ENCODE measurements at regions not wholly inside any gene's neighbourhood (a gene's known extent, or its start where the extent isn't known, plus 50 kb on each side); places are given as distances from the start of the nearest gene placed in this dataset.

- Histone ChIP-seq H3K27me3 (no peaks in the 10 kb centered on the region), H3K4me1 (no peaks in the 10 kb centered on the region), H3K27ac (no peak overlapping the region), H3K4me3 (no peak overlapping the region), H3K36me3 (no peaks in the 10 kb centered on the region), H3K9me3 (no peaks in the 10 kb centered on the region)
- intact Hi-C loops (cut with DNase I; ENCODE audit: low total_unique reads) = no loop called here
- TF ChIP-seq POLR2A (IDR thresholded peaks at IDR 0.05) (no peak), EP300 (IDR thresholded peaks at IDR 0.05) (no peak), POLR2AphosphoS5 (IDR thresholded peaks at IDR 0.05) (no peak)
- TF ChIP-seq, protein P1, sequence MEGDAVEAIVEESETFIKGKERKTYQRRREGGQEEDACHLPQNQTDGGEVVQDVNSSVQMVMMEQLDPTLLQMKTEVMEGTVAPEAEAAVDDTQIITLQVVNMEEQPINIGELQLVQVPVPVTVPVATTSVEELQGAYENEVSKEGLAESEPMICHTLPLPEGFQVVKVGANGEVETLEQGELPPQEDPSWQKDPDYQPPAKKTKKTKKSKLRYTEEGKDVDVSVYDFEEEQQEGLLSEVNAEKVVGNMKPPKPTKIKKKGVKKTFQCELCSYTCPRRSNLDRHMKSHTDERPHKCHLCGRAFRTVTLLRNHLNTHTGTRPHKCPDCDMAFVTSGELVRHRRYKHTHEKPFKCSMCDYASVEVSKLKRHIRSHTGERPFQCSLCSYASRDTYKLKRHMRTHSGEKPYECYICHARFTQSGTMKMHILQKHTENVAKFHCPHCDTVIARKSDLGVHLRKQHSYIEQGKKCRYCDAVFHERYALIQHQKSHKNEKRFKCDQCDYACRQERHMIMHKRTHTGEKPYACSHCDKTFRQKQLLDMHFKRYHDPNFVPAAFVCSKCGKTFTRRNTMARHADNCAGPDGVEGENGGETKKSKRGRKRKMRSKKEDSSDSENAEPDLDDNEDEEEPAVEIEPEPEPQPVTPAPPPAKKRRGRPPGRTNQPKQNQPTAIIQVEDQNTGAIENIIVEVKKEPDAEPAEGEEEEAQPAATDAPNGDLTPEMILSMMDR (IDR thresholded peaks at IDR 0.05) = no peak
- no peak for DNase-seq
- 68 to 86% (median 83%) methylated on average over 3 of the region's 3 CpGs for WGBS, 5 donors
Observed at GRCh38 chr15:37252530-37252929, 152.2 kb upstream of the MEIS2 start.

DNA sequence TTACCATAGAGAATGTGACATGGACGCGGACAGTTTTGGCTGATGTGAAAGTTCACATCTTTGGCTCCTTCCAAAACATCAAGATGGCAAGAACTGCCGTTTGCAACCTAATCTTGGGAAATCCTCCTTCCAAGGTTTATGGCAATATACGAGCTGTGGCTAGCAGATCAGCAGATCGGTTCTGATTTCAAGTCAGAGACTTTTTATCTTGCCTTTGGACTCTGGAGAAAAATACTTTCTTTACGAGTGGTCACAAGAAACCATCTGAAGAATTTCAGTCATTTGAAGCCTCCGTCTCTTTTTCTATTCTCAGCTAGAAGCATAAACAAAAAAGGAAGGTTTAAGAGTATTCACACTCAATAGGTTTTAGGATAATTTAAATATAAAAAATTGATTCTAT is 153.5 kb upstream of the MEIS2 start:
- no peaks in the 10 kb centered on the region for H3K4me1 ChIP-seq
- DNase-seq = no peak
- no peaks in the 10 kb centered on the region for H3K9me3 ChIP-seq
- no peaks in the 10 kb centered on the region for H3K36me3 ChIP-seq
- H3K4me3 ChIP-seq = no peak overlapping the region
- no peak overlapping the region for H3K27ac ChIP-seq
- WGBS, 5 donors = 81 to 88% (median 83%) methylated on average over 7 of the region's 7 CpGs
- intact Hi-C loops (cut with DNase I; ENCODE audit: low total_unique reads) = no loop called here
- TF ChIP-seq EP300 (IDR thresholded peaks at IDR 0.05) = no peak
- no peak for TF ChIP-seq POLR2AphosphoS5 (IDR thresholded peaks at IDR 0.05)
- H3K27me3 ChIP-seq = no peaks in the 10 kb centered on the region

- Histone ChIP-seq H3K27me3 (no peaks in the 10 kb centered on the region), H3K9me3 (no peaks in the 10 kb centered on the region), H3K4me1 (no peaks in the 10 kb centered on the region), H3K36me3 (no peaks in the 10 kb centered on the region), H3K27ac (no peak overlapping the region), H3K4me3 (no peak overlapping the region)
- TF ChIP-seq, protein P1 (IDR thresholded peaks at IDR 0.05) = no peak
- TF ChIP-seq EP300 (IDR thresholded peaks at IDR 0.05) (no peak), POLR2A (IDR thresholded peaks at IDR 0.05) (no peak), POLR2AphosphoS5 (IDR thresholded peaks at IDR 0.05) (no peak)
- DNase-seq = no peak
- intact Hi-C loops (cut with DNase I; ENCODE audit: low total_unique reads) = no loop called here
Observed at GRCh38 chr15:37260255-37260654, 159.9 kb upstream of the MEIS2 start.

DNA sequence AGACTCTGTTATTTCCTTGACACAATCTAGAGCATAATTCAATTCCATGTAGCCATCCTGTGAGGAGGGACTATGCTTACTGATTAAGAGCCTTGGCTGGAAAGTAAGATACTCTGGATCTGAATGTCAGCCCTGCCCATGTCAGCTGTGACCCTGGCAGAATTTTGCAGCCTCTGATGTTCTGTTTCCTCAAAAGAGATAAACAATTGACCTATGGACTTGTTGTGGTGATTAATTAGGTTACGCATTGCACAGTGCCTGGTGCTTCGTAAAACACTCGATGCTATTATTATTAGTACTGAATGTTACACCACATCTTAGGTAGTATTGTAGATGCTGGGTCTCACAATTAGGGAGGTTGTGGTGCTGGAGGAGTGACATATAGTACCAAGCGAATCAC is 161.3 kb upstream of the MEIS2 start:
- no peaks in the 10 kb centered on the region for H3K36me3 ChIP-seq
- WGBS, 5 donors = 74 to 86% (median 77%) methylated on average over 4 of the region's 4 CpGs
- H3K4me1 ChIP-seq = no peaks in the 10 kb centered on the region
- no peak for DNase-seq
- intact Hi-C loops (cut with DNase I; ENCODE audit: low total_unique reads) = no loop called here
- no peak overlapping the region for H3K27ac ChIP-seq
- no peak overlapping the region for H3K4me3 ChIP-seq
- H3K27me3 ChIP-seq = no peaks in the 10 kb centered on the region
- no peak for TF ChIP-seq POLR2AphosphoS5 (IDR thresholded peaks at IDR 0.05)
- TF ChIP-seq EP300 (IDR thresholded peaks at IDR 0.05) = no peak
- no peak for TF ChIP-seq POLR2A (IDR thresholded peaks at IDR 0.05)
- TF ChIP-seq, protein P1 (IDR thresholded peaks at IDR 0.05) = no peak
- H3K9me3 ChIP-seq = no peaks in the 10 kb centered on the region

DNA sequence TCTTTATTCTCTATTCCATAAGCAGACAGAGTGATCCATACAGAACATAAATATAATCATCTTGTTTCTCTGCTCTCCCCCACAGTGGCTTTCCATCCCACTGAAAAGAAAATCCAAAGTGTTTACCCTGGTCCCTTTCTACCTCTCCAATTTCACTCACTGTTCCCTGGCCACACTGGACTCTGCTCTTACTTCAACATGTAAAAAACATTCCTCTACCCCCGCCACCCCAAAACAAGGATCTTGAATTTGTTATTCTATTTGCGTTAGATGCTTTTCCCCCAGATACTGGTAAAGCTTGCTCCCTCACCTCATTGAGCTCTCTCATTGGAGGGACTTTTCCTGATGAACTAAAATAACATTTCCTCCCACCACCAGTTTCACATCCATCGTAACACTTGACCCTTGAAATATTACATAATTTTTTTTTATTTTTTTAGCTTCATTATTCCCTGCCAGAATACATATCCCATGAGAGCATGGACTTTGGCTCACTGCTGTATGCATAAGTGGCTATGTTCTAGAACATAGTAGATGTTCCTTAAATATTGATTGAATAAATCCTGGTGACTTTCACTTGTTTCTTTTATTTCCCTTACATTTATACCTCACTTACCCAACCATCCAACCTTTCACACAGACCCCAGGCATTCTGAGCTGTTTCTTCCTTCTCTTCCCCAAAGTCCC is 162.7 kb upstream of the MEIS2 start:
- WGBS, 5 donors = 53 to 84% (median 74%) methylated on average over 3 of the region's 3 CpGs
- DNase-seq = no peak
- Histone ChIP-seq H3K4me1 (no peaks in the 10 kb centered on the region), H3K9me3 (no peaks in the 10 kb centered on the region), H3K27ac (no peak overlapping the region), H3K27me3 (no peaks in the 10 kb centered on the region), H3K36me3 (no peaks in the 10 kb centered on the region), H3K4me3 (no peak overlapping the region)
- TF ChIP-seq, protein P1 (IDR thresholded peaks at IDR 0.05) = no peak
- TF ChIP-seq POLR2A (IDR thresholded peaks at IDR 0.05) (no peak), POLR2AphosphoS5 (IDR thresholded peaks at IDR 0.05) (no peak), EP300 (IDR thresholded peaks at IDR 0.05) (no peak)
- intact Hi-C loops (cut with DNase I; ENCODE audit: low total_unique reads) = no loop called here
